GM18507 (cell line): ENCODE measurements at regions not wholly inside any gene's neighbourhood (a gene's known extent, or its start where the extent isn't known, plus 50 kb on each side); places are given as distances from the start of the nearest gene placed in this dataset.

Experiments used
- DNase-seq: peaks from one replicate; pipeline ENCODE4 v3.0.0; 2011; ENCODE audit warnings: low read depth; ENCODE audit not compliant: insufficient read length; ENCODE audit errors: extremely low spot score
- FAIRE-seq: peaks from 2 replicates; lab custom pipeline; 2011; peaks lifted over from hg19 to GRCh38; lab: Jason Lieb, UNC

DNA sequence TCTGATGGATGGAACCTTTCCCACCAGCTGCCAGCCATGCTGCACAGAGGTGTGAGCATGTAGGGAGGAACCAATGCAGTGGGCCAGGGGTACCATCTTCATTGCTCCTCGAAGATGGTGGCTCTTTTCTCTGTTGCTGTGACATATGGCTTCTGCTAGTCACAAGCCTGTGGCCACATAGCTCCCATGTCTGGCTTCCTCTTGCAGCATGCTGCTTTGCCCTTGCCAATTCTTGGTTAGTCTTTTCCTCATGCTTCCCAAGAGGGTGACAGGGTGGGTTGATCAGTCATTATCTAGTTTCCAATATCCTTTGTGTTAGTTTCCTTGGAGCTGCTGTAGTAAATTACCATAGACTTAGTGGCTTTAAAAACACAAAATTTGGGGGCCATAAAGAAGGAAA lies 123.4 kb downstream of the ETS2 start:
- FAIRE-seq: no peak
- DNase-seq: no peak

DNA sequence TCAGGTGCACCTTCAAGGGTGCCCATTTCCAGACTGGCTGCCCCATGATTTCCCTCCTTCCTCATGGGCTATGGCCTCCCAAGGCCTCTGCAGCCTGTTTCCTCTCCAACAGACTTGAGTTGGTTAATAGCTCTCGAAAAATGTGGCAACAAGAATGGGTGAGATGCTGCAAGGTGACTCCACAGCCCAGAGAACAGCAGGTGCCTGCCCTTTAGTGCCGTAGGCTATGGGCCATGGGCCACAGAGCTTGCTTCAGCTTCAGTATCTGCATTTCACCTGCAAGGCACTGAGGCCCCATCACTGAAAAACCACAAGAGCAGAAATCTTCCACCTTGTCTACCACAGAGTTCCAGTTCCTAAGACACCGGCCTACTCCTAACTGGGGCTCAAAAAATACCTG lies 122.0 kb downstream of the ETS2 start:
- no peak for FAIRE-seq
- no peak for DNase-seq

DNA sequence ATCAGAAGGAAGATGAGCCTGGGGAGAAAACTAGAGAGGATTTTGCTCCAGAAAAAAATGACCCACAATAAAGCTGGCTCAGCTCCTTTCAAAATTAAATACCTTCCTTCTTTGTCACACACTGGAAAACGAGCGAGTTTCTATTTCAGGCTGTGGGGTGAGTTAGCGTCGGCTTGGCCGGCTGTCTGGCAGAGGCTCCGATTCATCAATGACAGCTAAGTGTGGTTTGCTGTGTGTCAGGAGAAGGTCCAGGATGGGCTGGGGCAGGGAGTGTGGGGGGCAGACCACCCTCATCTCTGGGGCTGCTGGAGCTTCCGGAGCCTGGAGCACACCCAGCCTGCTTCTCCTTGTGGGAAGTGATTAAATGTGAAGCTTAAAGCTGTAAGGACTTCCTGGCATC lies 120.2 kb downstream of the ETS2 start:
- DNase-seq (no peak), FAIRE-seq (no peak)

DNA sequence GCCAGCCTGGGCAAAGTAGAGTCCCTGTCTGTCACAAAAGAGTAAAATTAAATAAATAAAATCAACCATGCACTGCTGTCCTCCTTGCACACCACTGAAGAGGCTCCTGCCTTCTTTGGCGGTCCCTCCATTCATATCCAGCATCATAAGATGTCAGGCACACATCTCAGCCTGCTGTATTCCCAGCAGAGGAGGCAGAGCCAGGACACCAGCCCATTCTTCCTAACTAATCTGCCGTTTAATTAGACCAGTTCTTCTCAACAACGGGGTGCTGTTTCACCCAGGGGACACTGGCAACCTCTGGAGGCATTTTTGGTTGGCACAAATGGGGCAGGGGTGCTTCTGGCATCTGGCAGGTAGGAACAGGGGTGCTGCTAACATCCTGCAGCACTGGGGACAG lies 119.7 kb downstream of the ETS2 start:
- DNase-seq (no peak), FAIRE-seq (no peak)

DNA sequence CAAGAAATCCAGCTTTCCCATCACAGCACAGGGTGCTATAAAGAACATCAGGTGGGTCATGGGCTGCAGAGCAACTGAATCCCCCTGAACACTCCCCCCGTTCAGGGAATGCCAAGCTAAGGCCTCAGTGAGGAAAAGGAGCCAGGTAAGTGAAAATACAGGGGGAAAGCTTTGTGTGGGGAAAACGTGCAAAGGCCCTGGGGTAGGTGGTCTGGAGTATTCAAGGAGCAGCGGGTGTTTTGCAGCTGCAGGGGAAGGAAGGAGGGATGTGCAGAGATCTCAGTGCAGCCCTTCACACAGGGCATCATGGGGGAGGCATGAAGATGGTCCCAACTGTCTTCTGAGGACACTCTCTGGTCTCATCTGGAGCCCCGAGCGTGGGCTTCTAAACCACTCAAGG lies 119.2 kb downstream of the ETS2 start:
- FAIRE-seq (no peak), DNase-seq (no peak)

DNA sequence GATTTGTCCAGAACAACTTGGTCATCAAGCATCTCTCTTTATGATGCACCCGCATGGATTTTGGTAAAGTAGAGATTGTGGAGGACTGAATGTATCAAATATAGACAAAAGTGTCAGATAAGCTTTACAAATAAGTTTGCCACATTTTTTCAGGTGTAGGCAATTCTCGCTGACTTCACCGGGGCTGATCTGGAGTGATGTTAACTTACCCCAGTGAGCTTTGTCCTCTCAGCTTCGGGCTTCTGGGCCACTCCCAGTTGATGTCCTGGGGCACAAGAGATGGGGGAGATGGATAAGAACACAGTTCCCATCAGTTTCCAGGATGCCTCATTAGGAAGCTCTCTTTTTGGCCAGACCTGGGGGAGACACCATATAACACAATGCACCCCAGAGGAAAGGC lies 117.7 kb downstream of the ETS2 start:
- DNase-seq (no peak), FAIRE-seq (no peak)

DNA sequence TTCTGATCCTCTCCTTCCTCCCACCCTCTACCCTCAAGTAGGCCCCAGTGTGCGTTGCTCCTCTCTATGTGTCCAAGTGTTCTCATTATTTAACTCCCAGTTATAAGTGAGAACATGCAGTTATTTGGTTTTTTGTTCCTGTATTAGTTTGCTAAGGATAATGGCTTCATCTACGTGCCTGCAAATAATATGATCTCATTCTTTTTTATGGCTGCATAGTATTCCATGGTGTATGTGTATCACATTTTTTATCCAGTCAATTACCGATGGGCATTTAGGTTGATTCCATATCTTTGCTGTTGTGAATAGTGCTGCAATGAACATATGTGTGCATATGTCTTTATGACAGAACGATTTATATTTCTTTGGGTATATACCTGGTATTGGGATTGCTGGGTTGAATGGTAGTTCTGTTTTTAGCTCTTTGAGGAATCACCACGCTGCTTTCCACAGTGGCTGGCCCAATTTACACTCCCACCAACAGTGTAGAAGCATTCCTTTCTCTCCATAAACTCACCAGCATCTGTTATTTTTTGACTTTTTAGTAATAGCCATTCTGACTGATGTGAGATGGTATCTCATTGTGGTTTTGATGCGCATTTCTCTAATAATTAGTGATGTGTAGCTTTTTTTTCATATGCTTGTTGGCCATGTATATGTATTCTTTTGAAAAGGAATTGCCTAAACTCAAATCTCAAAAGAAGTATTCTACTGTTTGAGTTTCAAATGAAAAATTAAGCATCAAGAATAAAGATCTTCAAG lies 116.9 kb downstream of the ETS2 start:
- no peak for FAIRE-seq

DNA sequence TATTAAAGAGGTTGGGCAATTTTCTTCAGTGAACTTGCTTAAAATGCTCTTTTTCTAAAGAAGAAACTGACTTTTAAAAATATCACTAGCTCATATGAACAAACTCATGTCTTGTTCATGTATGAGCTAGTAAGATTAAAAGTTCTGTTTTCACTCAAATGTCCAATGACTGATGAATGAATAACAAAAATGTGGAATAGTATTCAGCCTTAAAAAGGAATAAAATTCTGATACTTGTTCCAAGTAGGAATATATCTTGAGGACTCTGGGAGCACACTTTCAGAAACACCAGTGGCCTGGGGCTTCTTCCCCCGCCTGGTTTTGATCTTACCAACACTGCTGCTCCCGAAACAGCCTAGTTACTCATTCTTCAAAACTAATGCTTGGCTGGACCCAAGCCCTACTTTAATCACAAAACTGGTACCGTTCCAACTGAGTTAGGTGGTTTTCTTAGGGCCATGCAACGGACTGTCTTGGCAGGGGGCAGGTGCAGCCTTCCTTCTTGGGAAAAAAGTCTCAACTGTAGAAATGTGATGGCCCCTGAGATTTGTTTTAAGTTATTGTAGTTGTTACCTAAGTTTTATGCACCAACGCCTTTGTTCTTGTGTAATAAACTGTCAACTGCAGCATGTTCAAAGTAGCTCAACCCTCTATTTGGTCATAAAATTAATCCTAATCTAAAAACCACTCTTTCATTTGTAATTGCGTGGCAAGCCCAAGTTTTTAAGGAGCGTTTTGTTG lies 116.0 kb downstream of the ETS2 start:
- DNase-seq (no peak), FAIRE-seq (no peak)

More for the DNA sequence above, 116.9 kb downstream of the ETS2 start:
- DNase-seq: no peak

DNA sequence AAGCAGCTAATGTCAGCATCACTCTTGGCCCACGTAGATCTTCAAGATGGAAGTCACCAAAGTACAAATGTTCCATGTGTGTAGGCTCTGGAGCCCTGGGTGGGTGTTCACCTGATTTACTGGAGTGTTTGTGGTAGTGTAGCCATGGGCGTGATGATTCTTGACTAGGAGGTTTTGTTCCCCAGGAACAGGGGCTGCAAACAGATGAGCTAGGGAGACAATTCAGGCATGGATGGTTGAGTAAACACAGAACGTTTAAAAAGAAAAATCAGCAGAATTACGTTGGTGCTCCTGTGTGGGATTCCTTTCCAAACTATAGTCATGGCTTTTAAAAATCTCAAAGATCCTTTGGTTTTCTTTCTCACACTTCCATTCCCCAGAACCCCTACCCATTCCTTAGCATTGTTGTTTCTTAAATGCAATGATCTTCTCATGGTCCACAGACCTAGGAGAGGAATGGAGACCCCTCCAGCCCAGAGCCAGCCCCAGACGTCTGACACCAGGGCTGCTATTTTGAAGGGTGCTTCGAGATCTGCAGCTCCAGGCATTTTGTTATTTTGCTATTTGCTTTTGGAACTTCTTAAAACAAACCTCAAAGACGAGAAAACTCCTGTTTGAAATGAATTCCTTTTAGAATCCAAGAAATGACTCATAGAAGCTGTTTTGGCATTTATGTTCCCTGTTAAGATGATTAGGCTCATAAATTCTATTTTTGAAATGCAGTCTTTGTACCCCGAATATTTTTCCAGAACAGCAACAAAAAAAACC lies 115.1 kb downstream of the ETS2 start:
- FAIRE-seq: no peak

DNA sequence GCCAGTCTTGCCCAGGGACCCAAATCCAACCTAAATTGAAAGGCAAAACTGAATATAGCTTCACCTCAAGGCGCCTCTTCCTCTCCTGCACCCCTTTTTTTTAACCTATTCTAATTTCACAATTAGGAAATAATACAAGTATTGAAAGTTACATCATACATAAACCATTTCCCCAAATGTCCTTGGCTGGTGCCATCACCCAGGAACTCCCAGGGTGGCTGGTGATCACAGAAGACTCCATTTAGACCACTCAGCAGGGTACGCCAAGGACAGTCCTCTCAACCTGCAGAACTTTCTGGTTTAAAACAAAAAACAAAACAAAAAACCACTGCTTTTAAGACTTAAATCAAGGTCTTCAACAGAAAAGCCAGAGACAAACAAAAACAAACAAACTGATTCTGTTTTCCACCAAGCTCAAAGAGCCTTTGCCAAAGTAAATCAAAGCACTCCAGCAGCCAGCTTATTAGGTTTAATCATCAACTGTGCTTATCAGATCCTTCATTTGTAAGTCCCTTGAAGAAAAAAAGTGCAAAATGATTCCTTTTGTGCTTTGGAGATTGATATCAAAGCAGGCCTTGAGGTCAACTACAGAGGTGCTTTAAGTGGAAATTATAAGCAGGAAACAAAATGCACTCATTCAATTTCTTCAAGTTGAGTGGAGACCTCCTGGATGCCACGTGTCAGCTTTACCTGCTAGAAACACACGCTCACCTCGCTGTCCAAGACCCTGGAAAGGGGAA lies 113.0 kb downstream of the ETS2 start:
- DNase-seq: no peak
- FAIRE-seq: no peak

More for the DNA sequence above, 115.1 kb downstream of the ETS2 start:
- DNase-seq: no peak

DNA sequence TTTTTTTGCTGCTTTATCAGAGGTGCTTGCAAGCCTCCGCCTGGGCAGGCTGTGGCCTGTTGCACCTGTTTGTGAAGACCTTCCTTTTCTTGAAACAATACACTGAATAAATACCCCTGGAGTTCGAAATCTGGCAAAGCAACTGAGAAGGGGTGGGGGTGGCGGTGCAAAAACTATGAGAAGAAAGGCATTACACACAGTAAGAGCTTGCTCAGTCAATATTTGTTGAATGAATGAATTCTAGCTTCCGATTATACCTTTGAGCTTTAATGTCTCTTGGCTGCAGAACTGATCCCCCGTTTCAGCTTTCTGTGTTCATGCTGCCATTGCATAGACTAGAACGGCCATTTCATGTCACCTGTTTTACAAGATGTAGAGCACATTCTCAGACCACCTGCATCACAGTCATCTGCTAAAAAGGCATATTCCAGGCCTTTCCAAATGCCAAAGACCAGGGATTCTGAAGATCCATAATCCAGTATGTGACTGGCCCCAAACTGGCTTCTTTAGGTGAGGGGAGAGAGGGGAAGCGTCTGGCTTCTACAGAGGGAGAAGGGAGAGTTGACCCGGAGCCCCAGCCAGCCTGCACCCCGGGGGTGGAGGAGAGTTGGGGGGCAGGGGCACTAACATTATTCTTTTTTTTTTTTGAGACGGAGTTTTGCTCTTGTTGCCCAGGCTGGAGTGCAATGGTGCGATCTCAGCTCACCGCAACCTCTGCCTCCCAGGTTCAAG lies 111.5 kb downstream of the ETS2 start:
- FAIRE-seq: no peak
- no peak for DNase-seq

DNA sequence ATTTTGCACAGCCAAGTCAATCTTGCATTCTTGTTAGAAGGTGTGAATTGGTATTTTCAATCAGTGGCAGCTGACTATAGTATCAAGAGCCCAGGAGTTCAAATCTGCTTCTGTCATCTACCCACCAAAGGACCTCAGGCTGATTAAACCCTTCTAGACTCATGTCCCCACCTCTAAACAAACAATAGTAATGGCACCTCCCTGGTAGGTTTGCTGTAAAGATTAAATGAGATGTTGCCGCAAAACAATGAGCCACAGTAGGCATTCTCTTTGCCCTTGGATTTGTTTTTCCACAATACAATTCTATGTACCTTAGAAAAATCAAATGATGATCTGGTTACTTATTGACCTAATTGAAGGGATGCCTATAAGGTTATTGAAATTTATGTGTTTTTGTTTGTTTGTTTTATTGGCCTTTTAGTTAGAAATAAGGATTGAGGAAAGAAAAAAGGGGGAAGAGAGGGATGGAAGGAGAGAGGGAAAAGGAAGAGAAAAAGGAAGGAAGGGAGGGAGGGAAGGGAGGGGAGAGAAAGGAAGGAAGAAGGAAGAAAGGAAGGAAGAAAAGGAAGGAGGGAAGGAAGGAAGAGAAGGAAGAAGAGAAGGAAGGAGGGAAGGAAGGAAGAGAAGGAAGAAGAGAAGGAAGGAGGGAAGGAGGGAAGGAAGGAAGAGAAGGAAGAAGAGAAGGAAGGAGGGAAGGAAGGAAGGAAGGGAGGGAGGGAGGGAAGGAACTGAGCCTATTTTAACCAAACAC lies 110.7 kb downstream of the ETS2 start:
- FAIRE-seq (no peak), DNase-seq (no peak)

DNA sequence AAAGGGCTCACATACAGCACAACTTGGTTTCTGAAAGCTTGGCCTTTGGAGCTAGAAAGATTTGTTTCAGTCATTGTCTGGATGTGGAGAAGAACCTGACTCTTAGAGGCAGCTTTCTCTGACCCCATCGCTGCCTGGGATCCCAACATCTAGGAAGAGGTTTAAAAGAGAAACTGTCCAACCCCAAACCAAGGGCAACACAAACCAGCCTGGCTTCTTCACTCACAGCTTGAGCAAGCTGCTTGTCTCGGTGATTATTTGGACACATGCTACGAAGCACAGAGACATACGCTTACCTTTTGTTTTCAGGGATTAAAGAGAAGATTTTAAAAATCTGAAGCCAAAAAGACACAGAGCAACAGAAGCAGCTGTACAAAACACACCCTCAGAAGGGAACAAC lies 109.8 kb downstream of the ETS2 start:
- DNase-seq (no peak), FAIRE-seq (no peak)

DNA sequence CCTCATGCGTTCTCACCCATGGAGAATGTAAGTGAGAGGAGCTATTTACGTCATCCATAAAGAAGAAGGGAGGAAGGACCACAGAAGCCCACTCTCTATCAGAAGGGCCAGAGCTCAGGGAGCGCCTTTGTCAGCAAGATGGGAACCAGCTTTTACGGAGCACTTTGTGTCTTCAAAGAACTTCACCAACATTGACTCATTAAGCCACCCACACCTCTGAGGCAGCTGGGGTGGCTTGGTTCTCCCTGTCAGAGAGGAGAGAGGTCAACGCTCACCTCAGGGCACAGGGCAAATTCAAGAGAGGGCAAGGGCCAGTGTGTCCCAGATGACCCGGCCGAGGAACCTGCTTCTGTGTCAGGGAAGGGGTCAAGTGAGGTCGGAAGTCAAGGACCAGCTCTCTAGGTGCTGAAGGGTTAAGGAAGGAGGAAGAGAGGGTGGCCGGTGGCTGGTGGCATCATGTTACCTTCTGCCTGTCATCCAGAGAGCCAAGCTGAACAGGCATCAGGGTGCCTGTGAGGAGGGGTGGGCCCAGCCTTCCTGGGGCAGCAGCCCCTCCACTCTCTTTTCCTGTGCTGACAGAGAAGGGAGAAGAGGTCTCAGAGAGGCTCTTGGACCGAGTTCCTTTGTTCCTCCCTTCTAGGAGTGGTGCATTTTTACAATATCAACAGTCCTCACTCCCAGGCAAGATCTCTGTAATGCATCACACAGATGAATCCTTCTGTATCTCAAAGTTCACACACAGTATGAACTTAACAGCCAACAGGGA lies 109.0 kb downstream of the ETS2 start:
- no peak for DNase-seq
- no peak for FAIRE-seq

DNA sequence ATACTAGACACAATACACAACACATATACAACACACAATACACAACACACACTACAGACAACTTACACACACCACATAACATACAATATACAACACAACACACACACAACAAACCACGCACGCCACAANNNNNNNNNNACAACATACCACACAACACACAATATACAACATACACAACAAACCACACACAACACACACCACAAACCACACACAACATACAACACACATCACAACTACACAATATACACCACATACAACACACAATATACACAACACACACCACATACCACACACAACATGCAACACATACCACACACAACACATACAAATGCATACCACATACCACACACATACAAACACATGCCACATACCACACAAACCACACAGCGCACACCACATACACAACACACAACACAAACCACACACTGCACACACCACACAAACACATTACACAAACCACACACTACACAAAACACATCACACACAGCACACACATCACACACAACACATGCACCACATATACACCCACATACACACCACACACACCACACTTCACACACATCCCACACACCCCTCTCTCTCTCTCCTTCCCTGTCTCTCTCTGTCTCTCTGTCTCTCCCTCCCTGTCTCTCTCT lies 108.3 kb downstream of the ETS2 start:
- FAIRE-seq (no peak), DNase-seq (no peak)

DNA sequence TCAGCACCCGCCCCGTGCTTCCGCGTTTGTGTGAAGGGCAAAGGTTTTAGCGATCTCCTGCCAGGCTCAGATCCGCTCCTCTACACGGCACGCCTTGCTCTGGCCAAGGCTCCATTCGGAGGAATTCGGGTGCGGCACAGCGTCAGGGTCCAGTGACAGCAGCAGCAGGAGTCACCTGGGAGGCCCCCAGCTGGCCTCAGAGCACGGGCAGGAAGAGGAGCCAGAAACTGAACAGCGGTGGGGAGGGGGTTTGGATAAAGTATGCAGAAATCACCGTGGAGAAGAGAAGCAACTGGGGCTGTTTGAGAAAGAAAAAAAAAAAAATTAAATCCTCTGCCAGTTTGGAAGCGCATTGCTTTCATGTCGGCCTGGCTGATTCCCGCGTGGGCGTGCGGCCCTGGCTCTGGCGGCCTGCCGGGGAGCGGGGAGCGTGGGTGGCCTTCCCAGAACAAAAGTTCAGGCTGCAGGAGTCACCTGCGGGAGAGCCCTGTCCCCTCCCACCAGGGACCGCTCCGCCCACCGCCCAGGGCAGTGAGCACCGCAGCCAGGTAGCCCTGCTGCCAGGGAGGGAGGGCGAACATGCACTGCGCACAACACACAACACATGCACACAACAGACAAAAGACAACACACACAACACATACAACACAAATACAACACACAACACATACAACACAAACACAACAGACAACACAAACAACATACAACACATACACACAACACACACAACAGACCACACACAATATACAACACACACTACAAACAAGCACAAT lies 107.6 kb downstream of the ETS2 start:
- DNase-seq: no peak
- FAIRE-seq: no peak

DNA sequence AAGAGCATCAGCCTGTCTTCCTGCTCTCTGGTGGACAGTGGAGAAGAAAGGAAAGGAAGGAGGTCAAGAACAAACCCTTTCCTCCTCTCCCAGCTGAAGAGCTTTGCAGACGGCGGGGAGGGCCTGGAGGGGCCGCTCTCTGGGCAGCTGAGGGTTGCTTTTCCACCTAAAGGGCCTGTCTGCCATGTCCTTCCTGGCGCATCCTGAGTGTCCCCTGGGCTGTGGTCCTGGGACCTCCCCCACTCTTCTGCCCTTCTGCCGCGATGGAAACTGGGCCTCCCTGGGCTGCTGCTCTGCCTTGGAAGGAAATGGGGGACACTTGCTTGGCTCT lies 107.0 kb downstream of the ETS2 start:
- FAIRE-seq: no peak

More for the DNA sequence above, 107.0 kb downstream of the ETS2 start:
- DNase-seq: no peak
